GM23338 (cell line): ENCODE measurements at regions not wholly inside any gene's neighbourhood (a gene's known extent, or its start where the extent isn't known, plus 50 kb on each side); places are given as distances from the start of the nearest gene placed in this dataset.
"Not testable (repeated sequence)": the region's sequence is repeated elsewhere in the genome, so short reads cannot be mapped to it uniquely, and the experiment has no call there.

Experiments
- ATAC-seq: fragments of 200-7000 bp; cut with Tn5 transposase; 3 replicates; pipeline ENCODE4 v1.9.1; 2020
- DNase-seq: peaks from one replicate; pipeline ENCODE4 v3.0.0-alpha.2; 2015; ENCODE audit warnings: low spot score
- H2AFZ ChIP-seq: fragments of 200-600 bp; sonication (generic); 2 replicates; pipeline ENCODE4 v1.8.0; 2016; ENCODE audit warnings: antibody characterized with exemption, mild to moderate bottlenecking, moderate library complexity
- H3F3A ChIP-seq: fragments of 200-600 bp; sonication (generic); replicated peaks from 2 replicates; pipeline ENCODE4 v1.8.0; 2017; ENCODE audit warnings: antibody characterized with exemption, mixed run types, low read depth
- H3K27ac ChIP-seq: fragments of 200-600 bp; sonication (generic); 2 replicates; pipeline ENCODE4 v1.6.1; 2016; ENCODE audit warnings: low read depth
- H3K27me3 ChIP-seq: fragments of 200-600 bp; sonication (generic); 2 replicates; pipeline ENCODE4 v1.8.0; 2016; ENCODE audit warnings: mild to moderate bottlenecking, mixed run types, moderate library complexity; ENCODE audit not compliant: insufficient read depth
- H3K36me3 ChIP-seq: fragments of 200-600 bp; sonication (generic); 2 replicates; pipeline ENCODE4 v1.8.0; 2016; ENCODE audit warnings: mild to moderate bottlenecking; ENCODE audit not compliant: insufficient read depth
- H3K4me1 ChIP-seq: fragments of 200-600 bp; sonication (generic); 2 replicates; pipeline ENCODE4 v1.8.0; 2016; ENCODE audit warnings: mild to moderate bottlenecking, moderate library complexity; ENCODE audit not compliant: insufficient read depth
- H3K4me2 ChIP-seq: fragments of 200-600 bp; sonication (generic); 2 replicates; pipeline ENCODE4 v1.7.1; 2017; ENCODE audit warnings: mixed run types
- H3K4me3 ChIP-seq: fragments of 200-600 bp; sonication (generic); 2 replicates; pipeline ENCODE4 v1.6.1; 2016; ENCODE audit warnings: mixed run types
- H3K79me2 ChIP-seq: fragments of 200-600 bp; sonication (generic); replicated peaks from 2 replicates; pipeline ENCODE4 v1.8.0; 2017; ENCODE audit warnings: mild to moderate bottlenecking; ENCODE audit not compliant: insufficient read depth
- H3K9me2 ChIP-seq: fragments of 200-600 bp; sonication (generic); 2 replicates; pipeline ENCODE4 v1.8.0; 2017; ENCODE audit not compliant: insufficient read depth
- H4K20me1 ChIP-seq: fragments of 200-600 bp; sonication (generic); replicated peaks from 2 replicates; pipeline ENCODE4 v1.8.0; 2017; ENCODE audit warnings: mild to moderate bottlenecking; ENCODE audit not compliant: insufficient read depth
- H3K27ac Mint-ChIP-seq: 2 replicates; pipeline ENCODE4 v1.8.0; 2020; ENCODE audit warnings: inconsistent platforms, mild to moderate bottlenecking, moderate library complexity, mixed read lengths
- H3K27me3 Mint-ChIP-seq: 3 replicates; pipeline ENCODE4 v1.8.0; 2022; ENCODE audit warnings: low read depth, mild to moderate bottlenecking, moderate library complexity, mixed read lengths, inconsistent platforms; ENCODE audit not compliant: insufficient read depth, poor library complexity
- H3K36me3 Mint-ChIP-seq: 3 replicates; pipeline ENCODE4 v1.8.0; 2021; ENCODE audit warnings: low read depth, mild to moderate bottlenecking, inconsistent platforms, moderate library complexity, mixed read lengths
- H3K4me1 Mint-ChIP-seq: 3 replicates; pipeline ENCODE4 v1.8.0; 2020; ENCODE audit warnings: mild to moderate bottlenecking, inconsistent platforms, mixed read lengths
- H3K4me3 Mint-ChIP-seq: 3 replicates; pipeline ENCODE4 v1.8.0; 2021; ENCODE audit warnings: moderate library complexity, mild to moderate bottlenecking, inconsistent platforms, mixed read lengths
- H3K9me3 Mint-ChIP-seq: 3 replicates; pipeline ENCODE4 v1.8.0; 2020; ENCODE audit warnings: moderate library complexity, mild to moderate bottlenecking, inconsistent platforms, mixed read lengths
- CREB1 ChIP-seq: fragments of 250-450 bp; sonication (Bioruptor Pico); IDR thresholded peaks from 2 replicates; pipeline ENCODE4 v1.5.0; 2020; ENCODE audit warnings: low read depth, mild to moderate bottlenecking, moderate library complexity
- EZH2 ChIP-seq: fragments of 200-600 bp; sonication (generic); IDR thresholded peaks from one replicate; pipeline ENCODE4 v1.8.0; 2017; ENCODE audit warnings: antibody characterized with exemption, mild to moderate bottlenecking, low read depth; ENCODE audit not compliant: unreplicated experiment
- EZH2phosphoT487 ChIP-seq: fragments of 200-600 bp; sonication (generic); IDR thresholded peaks from one replicate; pipeline ENCODE4 v1.8.1; 2018; ENCODE audit warnings: antibody characterized with exemption; ENCODE audit not compliant: unreplicated experiment
- JUNB ChIP-seq: IDR thresholded peaks from one replicate; pipeline ENCODE4 v1.6.1; 2016; ENCODE audit warnings: antibody characterized with exemption; ENCODE audit not compliant: unreplicated experiment
- POLR2AphosphoS5 ChIP-seq: IDR thresholded peaks from 2 replicates; pipeline ENCODE4 v1.6.1; 2016; ENCODE audit warnings: antibody characterized with exemption, low read depth
- STAT1 ChIP-seq: IDR thresholded peaks from one replicate; pipeline ENCODE4 v1.6.1; 2016; ENCODE audit warnings: antibody characterized with exemption; ENCODE audit not compliant: unreplicated experiment
- ZNF331 ChIP-seq: fragments of 250-450 bp; sonication (Bioruptor Pico); IDR thresholded peaks from 2 replicates; pipeline ENCODE4 v1.5.0; 2020; ENCODE audit warnings: low read depth, mild to moderate bottlenecking, moderate library complexity
- TF ChIP-seq, protein P1 (sequence below): IDR thresholded peaks from one replicate; pipeline ENCODE4 v1.6.1; 2018; ENCODE audit warnings: antibody characterized with exemption; ENCODE audit not compliant: unreplicated experiment
- TF ChIP-seq, protein P2 (sequence below): fragments of 250-450 bp; sonication (Bioruptor Pico); IDR thresholded peaks from 2 replicates; pipeline ENCODE4 v1.5.0; 2020; ENCODE audit warnings: mild to moderate bottlenecking, moderate library complexity

DNA sequence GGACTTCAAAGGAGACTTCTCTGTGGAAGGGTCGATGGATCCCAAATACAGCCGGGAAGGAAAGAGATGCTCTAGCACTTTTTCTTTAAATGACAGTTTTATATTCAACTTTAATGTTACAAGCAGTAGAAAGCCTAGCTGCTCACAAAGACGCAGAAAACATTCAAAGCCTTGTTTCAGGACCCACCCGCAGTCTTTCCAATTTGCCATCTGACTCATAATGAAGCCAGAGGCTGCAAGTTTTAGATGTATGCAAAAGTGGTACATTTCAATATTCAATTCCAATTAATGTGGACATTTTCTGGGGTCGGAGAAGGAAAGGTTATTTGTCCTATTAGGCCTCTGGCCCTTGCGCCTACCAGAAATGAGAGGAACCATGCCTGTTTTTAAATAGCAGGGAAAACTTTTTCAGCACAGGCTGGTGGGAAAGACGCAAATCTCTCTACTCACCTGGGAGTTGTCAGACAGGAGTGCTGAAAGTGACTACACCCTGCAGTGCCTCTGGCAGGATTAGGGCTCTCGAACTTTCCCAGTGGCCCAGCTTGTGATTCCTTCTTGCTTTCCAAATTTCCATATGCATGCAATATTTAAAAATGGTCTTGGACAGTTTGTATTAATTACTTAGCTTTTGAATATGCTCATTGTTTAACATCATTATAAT lies 117.4 kb upstream of the MBNL1 start:
- TF ChIP-seq STAT1, result no peak
- TF ChIP-seq EZH2phosphoT487, result no peak
- TF ChIP-seq, protein P1, sequence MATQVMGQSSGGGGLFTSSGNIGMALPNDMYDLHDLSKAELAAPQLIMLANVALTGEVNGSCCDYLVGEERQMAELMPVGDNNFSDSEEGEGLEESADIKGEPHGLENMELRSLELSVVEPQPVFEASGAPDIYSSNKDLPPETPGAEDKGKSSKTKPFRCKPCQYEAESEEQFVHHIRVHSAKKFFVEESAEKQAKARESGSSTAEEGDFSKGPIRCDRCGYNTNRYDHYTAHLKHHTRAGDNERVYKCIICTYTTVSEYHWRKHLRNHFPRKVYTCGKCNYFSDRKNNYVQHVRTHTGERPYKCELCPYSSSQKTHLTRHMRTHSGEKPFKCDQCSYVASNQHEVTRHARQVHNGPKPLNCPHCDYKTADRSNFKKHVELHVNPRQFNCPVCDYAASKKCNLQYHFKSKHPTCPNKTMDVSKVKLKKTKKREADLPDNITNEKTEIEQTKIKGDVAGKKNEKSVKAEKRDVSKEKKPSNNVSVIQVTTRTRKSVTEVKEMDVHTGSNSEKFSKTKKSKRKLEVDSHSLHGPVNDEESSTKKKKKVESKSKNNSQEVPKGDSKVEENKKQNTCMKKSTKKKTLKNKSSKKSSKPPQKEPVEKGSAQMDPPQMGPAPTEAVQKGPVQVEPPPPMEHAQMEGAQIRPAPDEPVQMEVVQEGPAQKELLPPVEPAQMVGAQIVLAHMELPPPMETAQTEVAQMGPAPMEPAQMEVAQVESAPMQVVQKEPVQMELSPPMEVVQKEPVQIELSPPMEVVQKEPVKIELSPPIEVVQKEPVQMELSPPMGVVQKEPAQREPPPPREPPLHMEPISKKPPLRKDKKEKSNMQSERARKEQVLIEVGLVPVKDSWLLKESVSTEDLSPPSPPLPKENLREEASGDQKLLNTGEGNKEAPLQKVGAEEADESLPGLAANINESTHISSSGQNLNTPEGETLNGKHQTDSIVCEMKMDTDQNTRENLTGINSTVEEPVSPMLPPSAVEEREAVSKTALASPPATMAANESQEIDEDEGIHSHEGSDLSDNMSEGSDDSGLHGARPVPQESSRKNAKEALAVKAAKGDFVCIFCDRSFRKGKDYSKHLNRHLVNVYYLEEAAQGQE, result no peak
- no peak for TF ChIP-seq CREB1 (CRISPR knock-in tag)
- TF ChIP-seq, protein P2, sequence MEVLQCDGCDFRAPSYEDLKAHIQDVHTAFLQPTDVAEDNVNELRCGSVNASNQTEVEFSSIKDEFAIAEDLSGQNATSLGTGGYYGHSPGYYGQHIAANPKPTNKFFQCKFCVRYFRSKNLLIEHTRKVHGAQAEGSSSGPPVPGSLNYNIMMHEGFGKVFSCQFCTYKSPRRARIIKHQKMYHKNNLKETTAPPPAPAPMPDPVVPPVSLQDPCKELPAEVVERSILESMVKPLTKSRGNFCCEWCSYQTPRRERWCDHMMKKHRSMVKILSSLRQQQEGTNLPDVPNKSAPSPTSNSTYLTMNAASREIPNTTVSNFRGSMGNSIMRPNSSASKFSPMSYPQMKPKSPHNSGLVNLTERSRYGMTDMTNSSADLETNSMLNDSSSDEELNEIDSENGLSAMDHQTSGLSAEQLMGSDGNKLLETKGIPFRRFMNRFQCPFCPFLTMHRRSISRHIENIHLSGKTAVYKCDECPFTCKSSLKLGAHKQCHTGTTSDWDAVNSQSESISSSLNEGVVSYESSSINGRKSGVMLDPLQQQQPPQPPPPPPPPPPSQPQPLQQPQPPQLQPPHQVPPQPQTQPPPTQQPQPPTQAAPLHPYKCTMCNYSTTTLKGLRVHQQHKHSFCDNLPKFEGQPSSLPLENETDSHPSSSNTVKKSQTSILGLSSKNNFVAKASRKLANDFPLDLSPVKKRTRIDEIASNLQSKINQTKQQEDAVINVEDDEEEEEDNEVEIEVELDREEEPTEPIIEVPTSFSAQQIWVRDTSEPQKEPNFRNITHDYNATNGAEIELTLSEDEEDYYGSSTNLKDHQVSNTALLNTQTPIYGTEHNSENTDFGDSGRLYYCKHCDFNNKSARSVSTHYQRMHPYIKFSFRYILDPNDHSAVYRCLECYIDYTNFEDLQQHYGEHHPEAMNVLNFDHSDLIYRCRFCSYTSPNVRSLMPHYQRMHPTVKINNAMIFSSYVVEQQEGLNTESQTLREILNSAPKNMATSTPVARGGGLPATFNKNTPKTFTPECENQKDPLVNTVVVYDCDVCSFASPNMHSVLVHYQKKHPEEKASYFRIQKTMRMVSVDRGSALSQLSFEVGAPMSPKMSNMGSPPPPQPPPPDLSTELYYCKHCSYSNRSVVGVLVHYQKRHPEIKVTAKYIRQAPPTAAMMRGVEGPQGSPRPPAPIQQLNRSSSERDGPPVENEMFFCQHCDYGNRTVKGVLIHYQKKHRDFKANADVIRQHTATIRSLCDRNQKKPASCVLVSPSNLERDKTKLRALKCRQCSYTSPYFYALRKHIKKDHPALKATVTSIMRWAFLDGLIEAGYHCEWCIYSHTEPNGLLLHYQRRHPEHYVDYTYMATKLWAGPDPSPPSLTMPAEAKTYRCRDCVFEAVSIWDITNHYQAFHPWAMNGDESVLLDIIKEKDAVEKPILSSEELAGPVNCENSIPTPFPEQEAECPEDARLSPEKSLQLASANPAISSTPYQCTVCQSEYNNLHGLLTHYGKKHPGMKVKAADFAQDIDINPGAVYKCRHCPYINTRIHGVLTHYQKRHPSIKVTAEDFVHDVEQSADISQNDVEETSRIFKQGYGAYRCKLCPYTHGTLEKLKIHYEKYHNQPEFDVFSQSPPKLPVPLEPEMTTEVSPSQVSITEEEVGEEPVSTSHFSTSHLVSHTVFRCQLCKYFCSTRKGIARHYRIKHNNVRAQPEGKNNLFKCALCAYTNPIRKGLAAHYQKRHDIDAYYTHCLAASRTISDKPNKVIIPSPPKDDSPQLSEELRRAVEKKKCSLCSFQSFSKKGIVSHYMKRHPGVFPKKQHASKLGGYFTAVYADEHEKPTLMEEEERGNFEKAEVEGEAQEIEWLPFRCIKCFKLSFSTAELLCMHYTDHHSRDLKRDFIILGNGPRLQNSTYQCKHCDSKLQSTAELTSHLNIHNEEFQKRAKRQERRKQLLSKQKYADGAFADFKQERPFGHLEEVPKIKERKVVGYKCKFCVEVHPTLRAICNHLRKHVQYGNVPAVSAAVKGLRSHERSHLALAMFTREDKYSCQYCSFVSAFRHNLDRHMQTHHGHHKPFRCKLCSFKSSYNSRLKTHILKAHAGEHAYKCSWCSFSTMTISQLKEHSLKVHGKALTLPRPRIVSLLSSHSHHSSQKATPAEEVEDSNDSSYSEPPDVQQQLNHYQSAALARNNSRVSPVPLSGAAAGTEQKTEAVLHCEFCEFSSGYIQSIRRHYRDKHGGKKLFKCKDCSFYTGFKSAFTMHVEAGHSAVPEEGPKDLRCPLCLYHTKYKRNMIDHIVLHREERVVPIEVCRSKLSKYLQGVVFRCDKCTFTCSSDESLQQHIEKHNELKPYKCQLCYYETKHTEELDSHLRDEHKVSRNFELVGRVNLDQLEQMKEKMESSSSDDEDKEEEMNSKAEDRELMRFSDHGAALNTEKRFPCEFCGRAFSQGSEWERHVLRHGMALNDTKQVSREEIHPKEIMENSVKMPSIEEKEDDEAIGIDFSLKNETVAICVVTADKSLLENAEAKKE (CRISPR knock-in tag), result no peak
- TF ChIP-seq JUNB, result no peak
- no peak for TF ChIP-seq EZH2
- TF ChIP-seq ZNF331, result no peak
- no peak for TF ChIP-seq POLR2AphosphoS5
- H3K36me3 Mint-ChIP-seq, result no peaks in the 10 kb centered on the region
- H3K27ac Mint-ChIP-seq, result peak overlapping the region; percentile 40; the same call in 1 of the 2 replicates
- H3K79me2 ChIP-seq, result no peaks in the 10 kb centered on the region
- DNase-seq, result peak; percentile 16
- no peak overlapping the region for H3K4me2 ChIP-seq
- H3K4me1 Mint-ChIP-seq, result peaks cover 21% of the 10 kb centered on the region
- ATAC-seq, result peak; percentile 64
- peaks cover 13% of the 10 kb centered on the region for H3K9me2 ChIP-seq
- H3K4me1 ChIP-seq, result peaks cover 27% of the 10 kb centered on the region
- H2AFZ ChIP-seq, result no peak overlapping the region; the same call in 1 of the 2 replicates
- H3K27me3 Mint-ChIP-seq, result no peaks in the 10 kb centered on the region
- no peak overlapping the region for H3K4me3 Mint-ChIP-seq
- H3K4me3 ChIP-seq, result no peak overlapping the region
- 0 out of 2 replicates have a peak overlapping the region, but pooled peaks have one; percentile 24 for H3K27ac ChIP-seq
- no peaks in the 10 kb centered on the region for H3F3A ChIP-seq
- no peaks in the 10 kb centered on the region for H3K36me3 ChIP-seq
- no peaks in the 10 kb centered on the region for H4K20me1 ChIP-seq
- H3K9me3 Mint-ChIP-seq, result no peaks in the 10 kb centered on the region
- H3K27me3 ChIP-seq, result no peaks in the 10 kb centered on the region

DNA sequence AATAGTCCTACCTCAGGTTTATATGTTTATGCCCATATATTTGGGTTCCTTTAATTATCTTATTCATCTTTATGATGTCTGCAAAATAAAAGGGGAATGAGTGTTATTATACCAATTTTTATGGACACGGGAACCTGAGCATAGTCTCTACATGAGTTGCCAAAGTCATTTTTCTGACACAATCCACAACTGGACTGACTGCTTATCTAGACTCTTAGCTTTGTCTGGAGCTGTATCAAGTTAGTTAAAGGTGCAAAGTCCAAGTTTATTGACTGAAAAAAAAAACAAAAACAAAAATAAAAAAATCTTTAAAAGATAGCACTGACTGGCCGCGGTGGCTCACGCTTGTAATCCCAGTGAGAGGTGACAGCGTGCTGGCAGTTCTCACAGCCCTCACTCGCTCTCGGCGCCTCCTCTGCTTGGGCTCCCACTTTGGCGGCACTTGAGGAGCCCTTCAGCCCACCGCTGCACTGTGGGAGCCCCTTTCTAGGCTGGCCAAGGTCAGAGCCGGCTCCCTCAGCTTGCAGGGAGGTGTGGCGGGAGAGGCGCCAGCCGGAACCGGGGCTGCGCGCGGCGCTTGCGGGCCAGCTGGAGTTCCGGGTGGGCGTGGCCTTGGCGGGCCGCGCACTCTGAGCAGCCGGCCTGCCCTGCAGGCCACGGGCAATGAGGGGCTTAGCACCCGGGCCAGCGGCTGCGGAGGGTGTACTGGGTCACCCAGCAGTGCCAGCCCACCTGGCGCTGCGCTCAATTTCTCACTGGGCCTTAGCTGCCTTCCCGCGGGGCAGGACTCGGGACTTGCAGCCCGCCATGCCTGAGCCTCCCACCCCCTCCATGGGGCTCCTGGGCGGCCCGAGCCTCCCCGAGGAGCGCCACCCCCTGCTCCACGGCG lies 116.6 kb upstream of the MBNL1 start:
- not testable (repeated sequence) for H4K20me1 ChIP-seq, H3K36me3 Mint-ChIP-seq, H3K4me3 ChIP-seq, H3K27me3 ChIP-seq, H3F3A ChIP-seq, H3K27ac ChIP-seq, DNase-seq, H3K79me2 ChIP-seq, ATAC-seq, H3K4me3 Mint-ChIP-seq, H3K36me3 ChIP-seq, H2AFZ ChIP-seq, H3K9me3 Mint-ChIP-seq, H3K27ac Mint-ChIP-seq, H3K27me3 Mint-ChIP-seq, H3K4me2 ChIP-seq
- peaks cover 10% of the 10 kb centered on the region for H3K9me2 ChIP-seq
- peaks cover 21% of the 10 kb centered on the region for H3K4me1 Mint-ChIP-seq
- H3K4me1 ChIP-seq, result peaks cover 27% of the 10 kb centered on the region
